Astrocyte of the spinal cord (primary cell): ENCODE measurements at regions not wholly inside any gene's neighbourhood (a gene's known extent, or its start where the extent isn't known, plus 50 kb on each side); places are given as distances from the start of the nearest gene placed in this dataset.
A peak's percentile ranks its signal among the peaks of the same experiment; 100 is the strongest.

Experiments
- DNase-seq: peaks from one replicate; pipeline ENCODE4 v3.0.0; 2011; ENCODE audit warnings: low read depth, low spot score
- H3K4me3 ChIP-seq: 2 replicates; pipeline ENCODE4 v1.5.1; 2011; ENCODE audit warnings: low read depth, mild to moderate bottlenecking, low read length, moderate library complexity
- CTCF ChIP-seq: IDR thresholded peaks from 2 replicates; pipeline ENCODE4 v1.5.1; 2012; ENCODE audit warnings: low read depth, mild to moderate bottlenecking, low read length, inconsistent platforms
- in situ Hi-C: cut with HindIII; loops from 2 replicates; pipeline ENCODE4 v1.10.0; 2017; ENCODE audit warnings: low sequenced_read_pairs

- TF ChIP-seq CTCF: no peak
- no peak overlapping the region for H3K4me3 ChIP-seq
- DNase-seq: no peak
- in situ Hi-C loops: no loop called here
Measured at GRCh38 chr12:60262378-60262777, 666.5 kb downstream of the SLC16A7 start.

GRCh38 chr12:60263161-60263560 lies 667.3 kb downstream of the SLC16A7 start:
- H3K4me3 ChIP-seq: no peak overlapping the region
- in situ Hi-C loops: no loop called here
- no peak for TF ChIP-seq CTCF
- DNase-seq: no peak

- no peak for DNase-seq
- in situ Hi-C loops: no loop called here
- TF ChIP-seq CTCF: no peak
- H3K4me3 ChIP-seq: no peak overlapping the region
Measured at GRCh38 chr12:60263836-60264493, 668.1 kb downstream of the SLC16A7 start.

GRCh38 chr12:60265741-60266140 lies 669.9 kb downstream of the SLC16A7 start:
- H3K4me3 ChIP-seq: no peak overlapping the region
- TF ChIP-seq CTCF: no peak
- in situ Hi-C loops: no loop called here
- no peak for DNase-seq

GRCh38 chr12:60266381-60266852 lies 670.6 kb downstream of the SLC16A7 start:
- peak; percentile 85 for DNase-seq
- in situ Hi-C loops: no loop called here
- no peak overlapping the region for H3K4me3 ChIP-seq
- TF ChIP-seq CTCF: no peak

GRCh38 chr12:60269611-60270269 lies 673.9 kb downstream of the SLC16A7 start:
- H3K4me3 ChIP-seq: no peak overlapping the region
- no peak for TF ChIP-seq CTCF
- in situ Hi-C loops: no loop called here
- DNase-seq: no peak
